SK-N-SH (cell line): ENCODE measurements at regions not wholly inside any gene's neighbourhood (a gene's known extent, or its start where the extent isn't known, plus 50 kb on each side); places are given as distances from the start of the nearest gene placed in this dataset.

Experiments
- CHD2 ChIP-seq: fragments of 150-350 bp; IDR thresholded peaks from 2 replicates; pipeline ENCODE4 v1.6.1; 2018; ENCODE audit warnings: low read length; ENCODE audit not compliant: partially characterized antibody
- CTCF ChIP-seq: fragments of 200-600 bp; sonication (generic); IDR thresholded peaks from 2 replicates; pipeline ENCODE4 v1.6.1; 2017; ENCODE audit warnings: antibody characterized with exemption, mild to moderate bottlenecking, moderate library complexity
- ZBTB33 ChIP-seq: IDR thresholded peaks from 2 replicates; pipeline ENCODE4 v1.4.0; 2012; ENCODE audit warnings: low read depth, borderline replicate concordance

GRCh38 chr13:63409791-63410351 lies 1994.2 kb upstream of the PCDH20 start:
- no peak for TF ChIP-seq CTCF
- no peak for TF ChIP-seq ZBTB33
- TF ChIP-seq CHD2, result no peak
